CD4-positive, alpha-beta T cell (primary cell): ENCODE measurements at regions not wholly inside any gene's neighbourhood (a gene's known extent, or its start where the extent isn't known, plus 50 kb on each side); places are given as distances from the start of the nearest gene placed in this dataset.

ENCODE experiments used
- ATAC-seq: fragments of 200-7000 bp; cut with Tn5 transposase; one replicate; pipeline ENCODE4 v1.10.0; 2022; ENCODE audit warnings: mild to moderate bottlenecking; ENCODE audit not compliant: poor library complexity
- CTCF ChIA-PET: fragments of 350-600 bp; sonication (Branson Sonifier 250); formaldehyde crosslinking; loops from one replicate; lab custom pipeline; 2021; ENCODE audit warnings: antibody characterized with exemption, inconsistent platforms; lab: Charles Lee
- POLR2A ChIA-PET: fragments of 350-600 bp; sonication (Branson Sonifier 250); formaldehyde crosslinking; loops from one replicate; lab custom pipeline; 2021; ENCODE audit warnings: antibody characterized with exemption, inconsistent platforms; lab: Charles Lee
- DNase-seq, 14 experiments: peaks; one replicate each; pipeline ENCODE4 v3.0.0-alpha.2; 2013 to 2020; ENCODE audit warnings: mixed read lengths in 2 of 14
- H3K27ac ChIP-seq, 2 donors: one replicate each; pipeline versions ENCODE4 v1.5.1 to v1.7.0; 2013; ENCODE audit warnings: low read length in 2 of 2, low read depth in 1 of 2, mild to moderate bottlenecking in 1 of 2
- H3K27me3 ChIP-seq, 2 experiments: 1 replicate in 1 of 2; 2 replicates in 1 of 2; pipeline versions ENCODE4 v1.6.1 to v1.7.0; 2013; ENCODE audit warnings: low read length in 2 of 2, control low read depth in 1 of 2, mild to moderate bottlenecking in 1 of 2, moderate library complexity in 1 of 2; ENCODE audit not compliant: insufficient read depth in 2 of 2, control insufficient read depth in 1 of 2
- H3K36me3 ChIP-seq: one replicate; pipeline ENCODE4 v1.6.1; 2013; ENCODE audit warnings: low read length, control low read depth; ENCODE audit not compliant: insufficient read depth
- H3K4me1 ChIP-seq: one replicate; pipeline ENCODE4 v1.6.1; 2013; ENCODE audit warnings: low read length, control low read depth; ENCODE audit not compliant: insufficient read depth
- H3K4me3 ChIP-seq: one replicate; pipeline ENCODE4 v1.5.1; 2013; ENCODE audit warnings: mild to moderate bottlenecking, low read length, moderate library complexity
- H3K9me3 ChIP-seq, 2 experiments: 1 replicate in 1 of 2; 2 replicates in 1 of 2; pipeline versions ENCODE4 v1.6.1 to v1.7.0; 2013; ENCODE audit warnings: low read length in 2 of 2, mild to moderate bottlenecking in 2 of 2, control low read depth in 1 of 2, moderate library complexity in 1 of 2; ENCODE audit not compliant: control insufficient read depth in 1 of 2, insufficient read depth in 1 of 2
- H3K27ac Mint-ChIP-seq: one replicate; pipeline ENCODE4 v1.8.0; 2020; ENCODE audit warnings: mixed read lengths
- H3K27me3 Mint-ChIP-seq: one replicate; pipeline ENCODE4 v1.8.0; 2021; ENCODE audit warnings: mixed read lengths
- H3K36me3 Mint-ChIP-seq: one replicate; pipeline ENCODE4 v1.8.0; 2021; ENCODE audit warnings: low read depth, mixed read lengths
- H3K4me1 Mint-ChIP-seq: one replicate; pipeline ENCODE4 v1.8.0; 2021; ENCODE audit warnings: low read depth, mixed read lengths
- H3K4me3 Mint-ChIP-seq: one replicate; pipeline ENCODE4 v1.8.0; 2020; ENCODE audit warnings: mild to moderate bottlenecking, mixed read lengths
- H3K9me3 Mint-ChIP-seq: one replicate; pipeline ENCODE4 v1.8.0; 2020; ENCODE audit warnings: mixed read lengths
- CTCF ChIP-seq: fragments of 200-600 bp; IDR thresholded peaks from one replicate; pipeline ENCODE4 v1.8.0; 2022; ENCODE audit warnings: antibody characterized with exemption, mild to moderate bottlenecking
- intact Hi-C, 2 experiments: fragments of 100-400 bp; cut with DNase I in 1 of 2; cut with micrococcal nuclease in 1 of 2; formaldehyde crosslinking; loops; one replicate each; pipeline versions ENCODE4 v1.15.1 to v1.9.0; 2023 to 2025; cut with DNase I, micrococcal nuclease

DNA sequence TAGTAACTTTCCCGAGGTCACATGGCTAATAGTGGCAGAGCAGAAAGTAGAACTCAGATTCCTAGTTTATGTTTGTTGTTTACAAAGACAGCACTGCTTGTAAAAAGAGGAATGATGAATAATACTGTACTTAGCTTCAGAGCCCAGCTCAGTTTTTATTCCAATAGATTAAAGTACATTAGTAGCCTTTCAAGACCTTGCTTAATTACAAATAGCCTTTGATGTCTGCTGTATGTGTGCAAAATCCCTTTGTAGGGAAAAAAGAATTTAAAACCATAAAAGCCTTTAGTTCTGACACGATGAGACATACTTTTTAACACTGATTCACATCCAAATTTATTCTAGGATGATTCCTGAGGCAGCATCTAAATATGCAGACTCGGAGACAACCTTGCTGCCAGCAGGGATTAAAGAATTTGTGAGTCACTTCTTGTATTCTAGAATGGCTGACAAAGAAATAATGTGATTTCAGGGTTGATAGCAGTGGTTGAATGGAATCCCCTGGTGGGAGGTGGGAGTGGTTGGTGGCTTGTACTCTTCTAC, 324.2 kb upstream of the TGFBR2 start:
- H3K4me3 ChIP-seq, result no peak overlapping the region
- Mint-ChIP-seq H3K4me3 (no peak overlapping the region), H3K36me3 (no peaks in the 10 kb centered on the region), H3K4me1 (no peaks in the 10 kb centered on the region), H3K27me3 (no peaks in the 10 kb centered on the region), H3K27ac (no peak overlapping the region), H3K9me3 (peaks cover 2% of the 10 kb centered on the region)
- H3K27ac ChIP-seq, result no peak overlapping the region
- CTCF ChIA-PET, result no interaction called here
- TF ChIP-seq CTCF, result no peak
- H3K4me1 ChIP-seq, result no peaks in the 10 kb centered on the region
- DNase-seq, result no peak
- POLR2A ChIA-PET, result no interaction called here
- no peaks in the 10 kb centered on the region for H3K36me3 ChIP-seq
- no peak for ATAC-seq
- intact Hi-C loops, result no loop called here
- no peaks in the 10 kb centered on the region for H3K9me3 ChIP-seq
- no peaks in the 10 kb centered on the region for H3K27me3 ChIP-seq

GRCh38 chr3:30285188-30286006, 321.0 kb upstream of the TGFBR2 start:
- no peak overlapping the region for H3K27ac ChIP-seq
- Mint-ChIP-seq H3K4me3 (no peak overlapping the region), H3K27ac (no peak overlapping the region), H3K4me1 (peaks cover 10% of the 10 kb centered on the region), H3K9me3 (no peaks in the 10 kb centered on the region), H3K27me3 (no peaks in the 10 kb centered on the region), H3K36me3 (no peaks in the 10 kb centered on the region)
- intact Hi-C loops, result no loop called here
- TF ChIP-seq CTCF, result no peak
- H3K4me1 ChIP-seq, result no peaks in the 10 kb centered on the region
- no peaks in the 10 kb centered on the region for H3K27me3 ChIP-seq
- H3K36me3 ChIP-seq, result no peaks in the 10 kb centered on the region
- DNase-seq (no peak), ATAC-seq (no peak)
- no peaks in the 10 kb centered on the region for H3K9me3 ChIP-seq
- CTCF ChIA-PET, result no interaction called here
- POLR2A ChIA-PET, result no interaction called here
- H3K4me3 ChIP-seq, result no peak overlapping the region

DNA sequence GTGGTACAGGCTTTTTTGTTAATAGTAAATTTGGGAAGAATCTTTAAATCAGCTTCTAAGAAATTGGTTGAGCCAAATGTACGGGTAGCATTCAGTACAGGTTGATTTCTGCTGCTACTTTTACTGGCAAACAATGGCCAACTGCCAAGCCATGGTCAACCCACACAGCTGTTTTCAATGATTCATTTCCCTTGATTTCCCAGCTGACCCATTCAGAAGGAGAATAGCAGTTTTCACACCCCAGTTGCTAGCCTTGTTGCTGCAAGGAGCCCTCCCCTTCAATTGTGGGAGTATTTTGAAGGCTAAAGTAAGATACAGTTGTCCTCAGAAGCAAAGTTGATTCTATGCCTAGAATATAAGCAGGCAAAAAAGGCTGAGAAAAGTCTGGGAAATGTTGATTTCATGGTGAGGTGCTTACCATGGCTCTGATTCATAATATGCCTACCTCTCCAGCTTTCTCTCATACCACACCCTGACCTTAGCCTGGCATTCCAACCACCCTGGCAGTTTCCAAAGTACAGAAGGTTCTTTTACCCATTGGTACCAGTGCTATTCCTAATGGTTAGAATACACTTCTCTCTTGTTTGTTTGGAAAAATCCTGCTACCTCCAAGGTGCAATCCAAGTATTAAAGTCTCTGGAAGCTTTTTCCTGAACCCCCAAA, 320.3 kb upstream of the TGFBR2 start:
- Mint-ChIP-seq H3K4me3 (no peak overlapping the region), H3K27me3 (no peaks in the 10 kb centered on the region), H3K4me1 (peaks cover 10% of the 10 kb centered on the region), H3K9me3 (no peaks in the 10 kb centered on the region), H3K27ac (no peak overlapping the region), H3K36me3 (no peaks in the 10 kb centered on the region)
- H3K27me3 ChIP-seq, result no peaks in the 10 kb centered on the region
- no peaks in the 10 kb centered on the region for H3K9me3 ChIP-seq
- CTCF ChIA-PET, result no interaction called here
- no peak for TF ChIP-seq CTCF
- H3K36me3 ChIP-seq, result no peaks in the 10 kb centered on the region
- intact Hi-C loops, result no loop called here
- H3K4me1 ChIP-seq, result no peaks in the 10 kb centered on the region
- POLR2A ChIA-PET, result interaction anchor here (0.7 kb wide), 1 partner anchor 167 kb away, joined by 4 read pairs; no protein-coding TSS in a partner anchor
- no peak overlapping the region for H3K27ac ChIP-seq
- DNase-seq, result no peak
- ATAC-seq, result no peak
- H3K4me3 ChIP-seq, result no peak overlapping the region
